OCI-LY1 (cell line): ENCODE measurements at regions not wholly inside any gene's neighbourhood (a gene's known extent, or its start where the extent isn't known, plus 50 kb on each side); places are given as distances from the start of the nearest gene placed in this dataset.
"Not testable (repeated sequence)": the region's sequence is repeated elsewhere in the genome, so short reads cannot be mapped to it uniquely, and the experiment has no call there.

Experiments used
- CTCF ChIP-seq: fragments of 200-600 bp; sonication (generic), shearing (Covaris generic); IDR thresholded peaks from 2 replicates; pipeline ENCODE4 v1.5.1; 2017; ENCODE audit warnings: mild to moderate bottlenecking, antibody characterized with exemption, low read length, moderate library complexity, mixed read lengths
- EZH2 ChIP-seq: fragments of 200-600 bp; sonication (generic), shearing (Covaris generic); IDR thresholded peaks from 2 replicates; pipeline ENCODE4 v1.8.0; 2017; ENCODE audit warnings: borderline replicate concordance, mixed run types, mild to moderate bottlenecking, antibody characterized with exemption, low read length, moderate library complexity, mixed read lengths

DNA sequence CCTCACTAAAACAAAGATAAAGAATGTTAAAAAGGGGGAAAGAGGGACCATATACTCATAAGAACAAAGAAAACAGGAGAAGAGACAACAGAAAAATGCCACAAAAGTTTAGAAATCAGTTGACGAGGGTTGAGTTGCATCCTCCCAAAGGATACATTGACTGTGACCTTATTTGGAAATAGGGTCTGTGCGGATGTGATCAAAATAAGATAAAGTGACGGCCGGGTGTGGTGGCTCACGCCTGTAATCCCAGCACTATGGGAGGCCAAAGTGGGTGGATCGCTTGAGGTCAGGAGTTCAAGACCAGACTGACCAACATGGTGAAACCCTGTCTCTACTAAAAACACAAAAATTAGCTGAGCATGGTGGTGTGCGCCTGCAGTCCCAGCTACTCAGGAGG, 79.1 kb upstream of the FREM1 start:
- not testable (repeated sequence) for TF ChIP-seq CTCF, EZH2
